ENCODE measurements at regions not wholly inside any gene's neighbourhood (a gene's known extent, or its start where the extent isn't known, plus 50 kb on each side); places are given as distances from the start of the nearest gene placed in this dataset.

- Histone ChIP-seq H2BK20ac (ENCODE audit: low read depth, low read length, poor library complexity, severe bottlenecking) (no peak overlapping the region), H3K27ac (ENCODE audit: insufficient read length, low read depth, low read length) (no peak overlapping the region), H2BK120ac (ENCODE audit: low read depth, low read length, poor library complexity, severe bottlenecking) (no peak overlapping the region), H3K4me2 (ENCODE audit: insufficient read depth, insufficient read length, low read length) (no peak overlapping the region), H3K79me2 (ENCODE audit: insufficient read depth, low read length) (no peaks in the 10 kb centered on the region), H3K23ac (ENCODE audit: insufficient read length, low read depth, low read length) (no peak overlapping the region), H2BK15ac (ENCODE audit: low read depth, low read length) (no peak overlapping the region), H3K4me1 (ENCODE audit: insufficient read depth, low read length) (no peaks in the 10 kb centered on the region), H4K91ac (ENCODE audit: insufficient read length, low read depth, low read length) (no peak overlapping the region), H3K23me2 (ENCODE audit: insufficient read length, low read depth, low read length, poor library complexity, severe bottlenecking) (no peaks in the 10 kb centered on the region), H3K9me3 (ENCODE audit: control insufficient read depth, low read depth, low read length) (no peaks in the 10 kb centered on the region), H4K20me1 (ENCODE audit: control insufficient read depth, insufficient read depth, insufficient read length) (no peaks in the 10 kb centered on the region), H4K5ac (ENCODE audit: insufficient read length, low read depth, low read length) (no peak overlapping the region), H3K14ac (ENCODE audit: insufficient read depth, low read length) (no peak overlapping the region), H2BK5ac (ENCODE audit: insufficient read length, low read length) (no peak overlapping the region), H3K9ac (ENCODE audit: extremely low read depth, insufficient read length, low read length) (no peak overlapping the region), H3K18ac (ENCODE audit: insufficient read length, low read depth, low read length) (no peak overlapping the region), H2AK5ac (ENCODE audit: insufficient read length, low read length) (no peak overlapping the region), H3T11ph (ENCODE audit: low read length) (no peak overlapping the region), H2BK12ac (ENCODE audit: insufficient read length, low read depth, low read length) (no peak overlapping the region), H2AFZ (ENCODE audit: low read length) (no peak overlapping the region), H3K56ac (ENCODE audit: insufficient read length, low read depth, low read length) (no peak overlapping the region), H3K79me1 (ENCODE audit: insufficient read depth, low read depth, low read length, poor library complexity, severe bottlenecking) (no peaks in the 10 kb centered on the region), H4K8ac (replicated peaks; ENCODE audit: insufficient read length, low read depth, low read length) (no peak overlapping the region), H3K27me3 (ENCODE audit: insufficient read depth, low read length) (no peaks in the 10 kb centered on the region), H3K4ac (ENCODE audit: low read depth, low read length) (no peak overlapping the region)
- TF ChIP-seq CTCF (conservative IDR thresholded peaks at IDR 0.05): no peak
- Mint-ChIP-seq H3K4me3 (no peak overlapping the region), H3K27me3 (ENCODE audit: low read depth) (no peaks in the 10 kb centered on the region), H3K9me3 (no peaks in the 10 kb centered on the region), H3K36me3 (ENCODE audit: insufficient read depth in 1 of 3, low read depth in 3 of 3) (no peaks in the 10 kb centered on the region), H3K27ac (no peak overlapping the region), H3K4me1 (peaks cover 15 to 19% of the 10 kb centered on the region in 2 experiments)
- WGBS (ENCODE audit: extremely low coverage, insufficient read length, low lambda C conversion rate): no CpG with 5 or more reads among the region's 2 CpGs
- no peak for DNase-seq
Measured at GRCh38 chr6:92763274-92763584, 656.1 kb downstream of the EPHA7 start.

Measured in H9 (cell line).